Stimulated activated CD8-positive, alpha-beta memory T cell treated with anti-CD3 and anti-CD28 coated beads, Interleukin-15, amount 100 ng/mL, for 48 hours (primary cell): ENCODE measurements at regions not wholly inside any gene's neighbourhood (a gene's known extent, or its start where the extent isn't known, plus 50 kb on each side); places are given as distances from the start of the nearest gene placed in this dataset.
"Not testable (repeated sequence)": the region's sequence is repeated elsewhere in the genome, so short reads cannot be mapped to it uniquely, and the experiment has no call there.

ENCODE experiments used
- DNase-seq, 2 donors: peaks; one replicate each; pipeline ENCODE4 v3.0.0-alpha.2; 2020; ENCODE audit warnings: low read depth in 2 of 2

DNA sequence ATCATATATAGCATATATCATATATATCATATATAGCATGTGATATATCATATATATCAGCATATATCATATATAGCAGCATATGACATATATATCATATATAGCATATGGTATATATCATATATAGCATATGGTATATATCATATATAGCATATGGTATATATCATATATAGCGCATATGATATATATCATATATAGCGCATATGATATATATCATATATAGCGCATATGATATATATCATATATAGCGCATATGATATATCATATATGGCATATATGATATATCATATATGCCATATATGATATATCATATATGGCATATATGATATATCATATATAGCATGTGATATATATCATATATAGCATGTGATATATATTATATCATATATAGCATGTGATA lies 680.4 kb upstream of the HS3ST1 start:
- not testable (repeated sequence) for DNase-seq

DNA sequence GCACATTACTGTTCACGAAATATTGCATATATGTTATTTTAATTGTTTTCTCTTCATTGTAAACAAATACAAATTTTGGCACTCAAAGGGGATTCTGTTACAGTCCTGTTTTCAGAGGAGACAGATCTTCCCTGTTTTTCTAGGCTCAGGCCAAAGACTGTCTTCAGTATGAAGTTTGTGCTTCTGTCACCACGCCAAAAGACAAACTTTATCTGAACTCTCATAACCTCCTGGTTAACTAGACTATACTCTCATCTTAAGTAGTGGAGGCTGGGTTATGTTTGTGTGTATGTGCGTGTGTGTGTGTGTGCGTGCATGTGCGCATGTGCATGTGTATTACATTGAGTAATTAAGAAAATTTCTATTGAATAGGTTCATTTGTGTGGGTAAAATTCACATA lies 676.8 kb upstream of the HS3ST1 start:
- no peak for DNase-seq

DNA sequence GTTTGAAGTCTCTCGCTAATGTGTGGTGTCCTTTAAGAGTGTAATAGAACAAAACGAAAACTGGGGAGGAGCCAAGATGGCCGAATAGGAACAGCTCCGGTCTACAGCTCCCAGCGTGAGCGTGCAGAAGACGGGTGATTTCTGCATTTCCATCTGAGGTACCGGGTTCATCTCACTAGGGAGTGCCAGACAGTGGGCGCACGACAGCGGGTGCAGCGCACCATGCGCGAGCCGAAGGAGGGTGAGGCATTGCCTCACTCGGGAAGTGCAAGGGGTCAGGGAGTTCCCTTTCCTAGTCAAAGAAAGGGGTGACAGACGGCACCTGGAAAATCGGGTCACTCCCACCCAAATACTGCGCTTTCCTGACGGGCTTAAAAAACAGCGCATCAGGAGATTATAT lies 661.2 kb upstream of the HS3ST1 start:
- not testable (repeated sequence) for DNase-seq

DNA sequence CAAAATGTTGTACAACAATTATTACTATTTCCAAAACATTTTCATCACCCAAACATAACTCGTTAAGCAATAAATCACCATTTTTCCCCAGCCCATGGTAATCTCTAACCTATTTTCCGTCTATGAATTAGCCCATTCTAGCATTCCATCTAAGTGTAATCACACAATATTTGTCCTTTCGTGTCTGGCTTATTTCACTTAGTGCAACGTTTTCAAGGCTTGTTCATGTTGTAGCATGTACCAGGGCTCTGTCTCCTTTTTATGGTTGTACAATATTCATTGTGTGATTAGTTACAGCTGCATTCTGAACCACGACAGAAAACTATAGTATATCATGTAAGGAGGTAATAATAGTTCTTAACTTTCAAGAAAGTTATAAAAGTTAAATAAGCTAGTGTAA lies 656.0 kb upstream of the HS3ST1 start:
- no peak for DNase-seq

DNA sequence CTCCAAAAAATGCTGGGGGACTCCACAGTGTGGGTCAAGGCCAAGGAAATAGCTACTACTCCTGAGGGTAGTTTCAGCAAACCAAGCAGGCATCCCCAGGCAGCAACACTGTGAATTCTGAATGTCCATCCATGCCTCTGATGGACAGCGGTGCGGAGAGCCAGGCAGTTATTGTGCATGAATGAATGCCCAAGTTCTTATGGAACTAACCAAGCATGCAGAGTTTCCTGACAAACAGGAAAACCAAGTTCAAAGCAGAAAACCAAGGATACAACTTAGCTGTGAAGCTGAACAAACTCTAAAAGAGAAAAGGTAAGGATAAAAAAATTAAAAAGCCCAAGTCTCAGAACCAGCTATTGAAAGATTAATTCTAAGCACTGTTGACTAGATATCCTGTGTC lies 642.6 kb upstream of the HS3ST1 start:
- DNase-seq = no peak

DNA sequence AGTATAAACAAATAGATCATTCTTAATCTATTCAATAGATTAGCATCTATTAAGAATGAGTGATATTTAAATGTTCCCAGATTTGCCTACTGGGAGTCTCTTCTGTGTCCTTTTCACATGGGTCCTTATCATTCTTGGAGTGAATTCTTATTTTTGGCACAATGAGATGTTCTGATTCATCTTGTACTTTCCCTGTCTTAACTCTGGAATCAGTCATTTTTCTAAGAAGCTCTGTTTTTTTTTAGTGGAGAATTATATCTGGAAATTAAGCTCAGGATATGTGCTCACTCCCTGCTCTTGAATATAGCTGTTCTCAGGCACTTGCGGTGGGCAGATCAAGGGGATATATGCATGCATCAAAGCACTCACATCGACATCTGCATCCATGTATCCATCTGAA lies 625.3 kb upstream of the HS3ST1 start:
- no peak for DNase-seq

DNA sequence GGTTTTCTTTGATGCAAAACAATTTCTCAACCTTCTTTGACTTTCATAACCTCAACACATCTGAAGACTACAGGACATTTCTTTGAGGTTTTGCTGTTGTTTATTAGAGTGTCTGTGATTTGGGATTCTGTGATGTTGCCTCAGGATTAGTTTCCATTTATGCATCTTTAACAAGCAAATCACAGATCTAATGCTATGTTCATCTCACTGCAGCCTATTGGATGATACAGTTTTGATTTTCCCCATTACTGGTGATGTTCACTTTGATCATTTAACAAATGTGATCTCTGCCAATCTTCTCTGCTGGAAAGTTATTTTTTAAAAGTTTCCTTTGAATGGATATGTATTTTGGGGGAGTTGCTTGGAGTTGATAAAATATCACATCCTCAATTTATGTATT lies 624.9 kb upstream of the HS3ST1 start:
- DNase-seq = no peak

DNA sequence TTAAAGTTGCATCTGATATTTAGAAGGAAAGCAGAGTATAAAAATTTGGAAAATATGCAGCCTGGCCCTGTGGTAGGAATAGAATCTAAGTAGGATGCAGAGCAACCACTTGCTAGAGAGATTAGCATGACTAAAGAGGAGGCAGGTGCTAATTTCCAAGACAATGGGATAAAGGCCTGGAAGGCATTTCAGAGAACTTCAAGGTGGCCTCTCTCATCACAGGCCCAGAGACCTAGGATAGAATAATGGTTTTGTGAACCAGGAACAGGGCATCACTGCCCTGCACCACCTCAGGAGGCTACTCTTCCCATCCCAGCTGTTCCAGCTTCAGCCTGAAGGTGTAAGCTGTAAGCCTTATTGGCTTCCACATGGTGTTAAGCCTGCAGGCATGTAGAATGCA lies 621.7 kb upstream of the HS3ST1 start:
- no peak for DNase-seq

DNA sequence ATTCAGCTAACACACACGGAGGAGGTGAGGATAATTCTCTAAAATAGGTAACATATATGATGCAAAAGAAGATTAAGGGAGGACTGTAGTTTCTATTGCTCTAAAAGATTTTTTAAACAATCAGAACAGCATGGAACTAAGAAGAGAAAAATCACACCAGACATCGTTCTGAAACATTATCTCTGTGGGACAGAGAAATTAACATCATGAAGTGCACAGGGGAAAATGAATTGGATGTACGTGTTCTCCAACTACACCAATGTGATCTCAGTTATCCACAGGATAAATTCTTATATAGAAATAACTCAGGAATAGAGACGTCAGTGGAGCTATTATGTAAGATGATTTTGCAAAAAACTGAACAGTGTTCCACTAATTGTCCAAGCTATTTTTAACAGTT lies 614.1 kb upstream of the HS3ST1 start:
- DNase-seq = no peak

DNA sequence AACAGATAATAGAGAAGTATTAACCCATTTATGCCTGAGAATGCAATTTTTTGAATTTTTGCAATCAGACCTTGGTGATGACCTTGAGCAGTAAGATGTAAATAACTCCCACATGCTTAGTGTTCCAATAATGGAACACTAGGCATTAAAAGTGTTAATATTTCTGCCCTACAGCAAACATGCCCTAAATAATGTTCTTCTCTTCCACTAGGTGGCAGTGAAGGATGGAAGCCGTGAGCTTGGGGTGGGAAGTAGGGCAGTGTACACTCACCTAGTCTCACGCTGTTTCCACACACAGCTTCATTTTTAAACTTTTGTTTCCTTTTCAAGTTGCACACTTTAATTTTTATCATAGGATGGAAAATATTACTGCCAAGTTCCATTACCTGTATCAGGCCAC lies 613.1 kb upstream of the HS3ST1 start:
- no peak for DNase-seq

DNA sequence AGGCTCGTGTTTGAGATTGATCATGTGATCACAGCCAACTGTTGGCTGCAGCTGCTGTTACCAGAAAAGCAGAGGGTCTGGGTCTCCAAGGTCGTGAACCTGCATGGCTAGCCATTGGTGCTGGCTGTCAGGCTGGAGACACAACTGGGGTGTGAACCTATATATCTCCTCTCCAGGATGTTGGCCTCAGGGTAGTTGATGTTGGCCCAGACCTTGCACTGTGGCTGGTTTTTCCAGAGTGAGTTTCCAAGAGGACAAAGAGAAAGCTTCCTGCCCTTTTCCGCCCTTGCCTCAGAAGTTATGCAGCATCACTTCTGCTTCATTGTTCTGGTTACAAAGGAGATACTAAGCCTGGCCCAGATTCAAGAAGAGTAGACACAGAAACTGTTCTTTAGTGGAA lies 607.8 kb upstream of the HS3ST1 start:
- DNase-seq = no peak

DNA sequence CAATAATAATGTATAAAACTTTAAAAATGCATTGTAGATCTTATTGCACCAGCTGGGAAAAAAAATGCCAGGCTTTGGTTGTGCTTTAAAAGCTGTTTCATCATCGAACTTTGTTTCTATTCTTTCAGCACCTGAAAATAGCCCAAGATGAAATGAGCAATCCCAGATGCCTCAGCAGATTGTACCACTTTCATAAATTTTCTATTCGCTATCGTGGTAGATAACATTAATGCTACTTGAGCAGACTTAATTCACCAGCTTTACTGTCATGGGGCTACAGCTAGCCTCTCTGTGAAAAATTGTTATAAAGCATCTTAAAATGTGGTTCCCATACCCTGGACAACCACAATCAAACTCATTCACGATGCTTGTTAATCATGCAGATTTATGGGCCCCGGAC lies 599.6 kb upstream of the HS3ST1 start:
- DNase-seq = no peak

DNA sequence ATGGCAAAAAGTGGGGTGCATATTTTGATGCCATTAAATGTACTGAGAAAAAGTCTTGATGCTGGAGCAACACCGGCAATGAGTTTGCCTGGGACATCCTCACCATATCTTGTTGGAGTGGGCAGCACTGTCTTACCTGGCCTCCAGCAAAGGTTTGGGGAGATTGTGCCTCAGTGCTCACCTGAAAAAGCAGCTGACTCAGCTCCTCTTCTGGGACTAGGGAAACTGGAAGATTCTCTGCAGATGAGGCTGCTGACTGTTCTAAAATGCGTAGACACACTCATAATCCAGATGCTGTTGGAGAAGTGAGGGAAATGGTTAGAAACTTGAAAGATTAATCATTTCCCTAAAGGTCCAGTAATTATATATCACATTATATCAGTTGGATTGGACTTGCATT lies 593.7 kb upstream of the HS3ST1 start:
- no peak for DNase-seq

DNA sequence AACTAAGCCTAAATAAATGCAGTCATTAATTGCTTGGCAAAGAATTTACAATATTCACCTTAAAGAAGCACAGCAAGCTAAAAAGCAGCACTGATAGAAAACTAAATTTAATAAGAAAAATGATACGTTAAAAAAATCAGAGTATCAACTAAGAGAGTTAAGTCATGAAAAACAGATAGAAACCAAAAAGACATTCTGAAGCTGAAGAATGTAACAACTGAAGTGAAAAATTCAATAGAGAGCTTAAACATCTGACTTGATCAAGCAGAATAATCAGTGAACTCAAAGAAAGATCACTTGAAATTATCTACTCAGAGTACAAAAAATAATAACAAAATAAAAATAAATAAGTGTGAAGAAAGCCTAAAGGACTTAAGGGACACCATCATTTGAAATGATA lies 588.0 kb upstream of the HS3ST1 start:
- no peak for DNase-seq

DNA sequence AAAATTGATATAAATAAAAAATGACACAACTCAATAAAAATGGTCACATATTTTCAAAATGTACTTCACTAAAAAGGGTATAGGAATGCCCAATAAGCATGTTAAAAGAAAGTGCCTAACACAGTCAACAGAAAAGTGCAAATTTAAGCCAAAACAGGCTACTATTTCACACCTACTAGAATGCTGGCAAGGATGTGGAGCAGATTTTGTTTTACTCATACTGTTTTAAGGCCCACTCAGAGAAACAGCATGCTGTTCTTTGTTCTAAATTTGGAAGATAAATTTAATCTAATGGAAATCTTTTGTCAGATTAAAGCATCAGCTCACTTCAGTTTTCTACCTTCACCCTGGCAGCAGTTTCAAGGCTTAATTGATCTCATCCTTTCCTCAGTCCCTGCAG lies 576.8 kb upstream of the HS3ST1 start:
- DNase-seq = no peak

DNA sequence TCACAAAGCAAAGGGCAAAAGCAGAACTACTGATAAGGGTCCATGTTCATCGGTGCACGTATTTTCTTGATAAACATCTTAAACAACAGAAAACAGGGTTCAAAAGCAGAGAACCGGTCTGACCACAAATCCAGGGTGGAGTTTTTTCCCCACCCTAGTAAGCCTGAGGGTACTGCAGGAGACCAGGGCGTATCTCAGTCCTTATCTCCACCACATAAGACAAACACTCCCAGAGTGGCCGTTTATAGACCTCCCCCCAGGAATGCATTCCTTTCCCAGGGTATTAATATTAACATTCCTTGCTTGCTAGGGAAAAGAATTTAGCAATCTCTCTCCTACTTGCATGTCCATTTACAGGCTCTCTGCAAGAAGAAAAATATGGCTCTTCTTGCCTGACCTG lies 567.9 kb upstream of the HS3ST1 start:
- DNase-seq = not testable (repeated sequence)

DNA sequence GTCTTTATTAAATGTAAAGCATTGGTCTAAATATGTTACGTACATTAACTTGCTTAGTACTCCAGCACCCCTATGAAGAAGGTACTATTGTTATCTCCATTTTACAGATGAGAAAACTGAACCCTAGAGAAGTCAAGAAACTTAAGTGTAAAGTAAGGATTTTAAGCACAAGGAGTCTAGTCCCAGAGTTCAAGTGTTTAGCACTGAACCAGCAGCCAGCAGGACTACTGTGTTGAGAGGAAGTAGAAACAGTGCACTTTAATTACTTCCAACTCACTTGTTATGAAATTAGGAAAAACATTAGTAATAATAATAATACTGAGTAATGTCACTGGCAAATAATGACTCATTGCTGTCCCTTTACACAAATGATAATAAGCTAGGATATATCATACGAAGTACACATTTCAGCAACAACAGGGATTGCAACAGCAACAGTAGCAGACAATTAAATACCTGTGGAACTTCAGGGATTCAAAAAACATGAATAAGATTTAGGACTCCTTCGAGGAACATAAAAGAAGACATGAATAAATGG lies 548.1 kb upstream of the HS3ST1 start:
- DNase-seq = no peak

DNA sequence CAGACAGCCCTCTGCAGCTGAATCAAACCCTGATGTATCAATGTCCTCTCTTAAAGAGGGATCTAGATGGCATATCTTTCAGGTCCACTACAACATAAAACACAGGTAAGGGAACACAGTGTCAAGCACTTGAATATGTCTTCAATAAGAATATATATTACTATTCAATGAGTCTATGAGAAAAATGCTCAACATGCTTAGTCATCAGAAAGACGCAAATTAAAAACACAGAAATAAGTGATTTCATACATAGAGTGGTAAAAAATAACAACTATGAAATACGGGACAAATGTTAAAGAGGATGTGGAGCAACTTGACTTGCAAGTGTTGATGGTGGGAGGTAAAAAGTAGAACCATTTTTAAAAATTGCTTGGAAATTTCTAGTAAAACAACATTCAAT lies 544.6 kb upstream of the HS3ST1 start:
- DNase-seq = no peak

DNA sequence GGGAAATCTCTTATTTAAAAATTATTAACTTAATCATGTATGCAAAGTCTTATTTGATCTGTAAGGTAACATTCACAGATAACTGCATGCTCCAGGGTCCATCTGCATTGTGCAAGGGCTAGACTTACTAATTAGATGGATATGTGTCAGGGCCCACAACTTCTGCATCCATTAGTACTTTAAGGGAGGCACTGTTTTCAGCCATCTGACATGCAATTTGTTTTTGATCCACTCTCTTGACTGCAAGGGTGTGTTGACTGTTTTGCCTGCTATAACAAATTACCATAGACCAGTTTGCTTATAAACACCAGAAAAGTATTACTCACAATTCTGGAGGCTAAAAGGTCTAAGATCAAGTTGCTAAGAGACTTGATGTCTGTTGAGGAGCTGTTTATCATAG lies 542.1 kb upstream of the HS3ST1 start:
- DNase-seq = no peak

DNA sequence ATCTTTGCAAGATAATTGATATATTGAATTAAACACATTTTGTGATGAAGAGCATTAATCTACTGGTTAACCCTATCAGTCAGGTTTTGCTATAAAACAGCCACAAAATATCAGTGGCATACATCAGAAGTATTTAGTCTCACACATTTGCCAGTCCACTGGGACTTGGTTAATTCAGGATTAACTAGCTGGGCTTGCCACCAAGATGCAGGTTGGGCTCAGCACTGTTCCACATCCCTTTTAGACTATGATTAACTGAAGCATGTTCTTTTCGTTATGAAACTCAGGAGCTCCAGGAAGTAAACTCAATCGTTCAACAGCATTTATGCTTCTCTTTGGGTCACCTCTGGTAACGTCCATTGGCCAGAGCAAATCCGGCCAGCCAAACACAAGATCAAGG lies 538.1 kb upstream of the HS3ST1 start:
- no peak for DNase-seq

DNA sequence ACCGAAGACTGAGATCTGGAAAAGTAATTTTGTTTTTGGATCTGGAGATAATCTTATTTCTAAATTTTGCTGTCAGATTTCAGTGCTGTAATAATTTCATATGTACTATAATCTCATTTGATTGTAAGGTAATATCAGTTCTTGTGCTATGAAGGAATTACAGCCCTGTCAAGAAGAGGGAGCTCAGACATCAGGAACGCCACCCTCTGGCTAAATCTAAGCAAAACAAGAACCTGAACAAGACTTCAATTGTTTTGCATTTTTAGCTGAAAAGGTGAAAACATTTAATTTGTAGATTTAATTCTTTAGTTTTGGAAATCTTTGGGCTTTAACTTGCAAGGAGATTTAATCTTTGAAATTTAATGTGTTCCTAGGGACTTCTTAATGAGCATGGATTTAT lies 525.4 kb upstream of the HS3ST1 start:
- DNase-seq = no peak

DNA sequence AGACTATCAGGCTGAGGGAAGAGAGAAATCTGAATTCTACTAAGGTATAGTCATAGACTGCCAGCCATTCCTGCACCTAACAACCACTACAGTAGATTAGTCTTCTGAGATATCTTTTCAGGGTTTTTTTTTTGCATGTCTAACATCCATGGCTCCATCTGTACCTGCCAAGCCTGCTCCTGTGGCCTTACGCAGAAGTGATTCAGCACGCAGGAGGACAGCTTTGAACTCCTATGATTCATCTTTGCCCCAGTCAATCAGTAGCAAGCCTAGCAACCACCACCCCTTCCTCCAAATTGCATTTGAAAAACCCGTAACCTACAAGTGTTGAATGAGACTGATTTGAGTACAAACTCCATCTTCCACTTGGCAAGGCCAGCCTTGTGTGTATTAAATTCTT lies 520.7 kb upstream of the HS3ST1 start:
- DNase-seq = no peak

DNA sequence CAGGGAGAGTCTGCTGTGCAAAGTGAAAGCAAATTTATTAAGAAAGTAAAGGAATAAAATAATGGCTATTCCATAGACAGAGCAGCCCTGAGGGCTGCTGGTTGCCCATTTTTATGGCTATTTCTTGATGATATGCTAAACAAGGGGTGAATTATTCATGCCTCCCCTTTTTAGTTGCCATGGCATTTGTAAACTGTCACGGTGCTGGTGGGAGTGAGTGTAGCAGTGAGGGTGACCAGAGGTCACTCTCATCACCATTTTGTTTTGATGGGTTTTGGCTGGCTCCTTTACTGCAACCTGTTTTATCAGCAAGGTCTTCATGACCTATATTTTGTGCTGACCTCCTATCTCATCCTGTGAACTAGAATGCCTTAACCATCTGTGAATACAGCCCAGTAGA lies 518.9 kb upstream of the HS3ST1 start:
- DNase-seq = not testable (repeated sequence)

DNA sequence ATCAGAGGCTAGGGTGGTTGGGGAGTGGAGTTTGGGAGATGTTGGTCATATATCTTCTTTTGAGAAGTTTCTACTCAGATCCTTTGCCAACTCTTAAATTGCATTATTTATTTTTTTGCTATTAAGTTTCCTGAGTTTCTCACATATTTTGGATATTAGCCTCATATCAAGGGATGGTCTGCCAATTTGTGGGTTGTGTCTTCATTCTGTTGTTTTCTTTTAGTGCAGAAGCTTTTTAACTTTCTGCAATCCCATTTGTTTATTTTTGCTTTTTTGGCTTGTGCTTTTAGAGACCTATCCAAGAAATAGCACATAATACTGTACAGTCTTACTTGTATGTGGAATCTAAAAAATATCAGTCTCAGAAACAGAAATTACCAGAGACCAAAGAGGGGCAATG lies 509.2 kb upstream of the HS3ST1 start:
- no peak for DNase-seq

DNA sequence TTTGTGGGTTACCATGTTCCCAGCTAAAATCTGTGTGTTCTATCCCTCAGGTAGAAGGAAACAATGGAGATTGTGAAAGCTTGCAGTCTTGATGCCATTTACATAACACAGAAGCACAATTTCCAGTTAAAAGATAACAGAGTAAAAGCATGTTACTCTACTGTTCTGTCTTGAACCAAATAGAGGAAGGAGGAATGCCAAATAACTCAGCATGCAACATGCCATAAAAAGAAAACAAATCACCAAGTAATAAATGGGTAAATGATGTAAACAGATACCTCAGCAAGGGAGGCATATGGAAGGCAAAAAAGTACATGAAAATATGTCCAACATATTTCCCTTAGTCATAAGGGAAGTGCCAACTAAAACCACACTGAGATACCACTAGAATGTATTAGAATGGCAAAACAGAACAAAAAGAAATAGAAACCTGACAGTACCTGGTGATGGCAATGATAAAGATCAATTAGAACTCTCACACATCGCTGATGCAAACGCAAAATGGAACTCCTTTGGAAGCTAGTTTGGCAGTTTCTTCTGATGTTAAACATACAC lies 502.6 kb upstream of the HS3ST1 start:
- no peak for DNase-seq
